Brain microvascular endothelial cell (primary cell): ENCODE measurements at regions not wholly inside any gene's neighbourhood (a gene's known extent, or its start where the extent isn't known, plus 50 kb on each side); places are given as distances from the start of the nearest gene placed in this dataset.
A peak's percentile ranks its signal among the peaks of the same experiment; 100 is the strongest.

Experiments used
- DNase-seq: peaks from one replicate; pipeline ENCODE4 v3.0.0-alpha.2; 2020
- H3K27ac ChIP-seq: fragments of 250-450 bp; sonication (Bioruptor Pico); 2 replicates; pipeline ENCODE4 v1.5.1; 2020; ENCODE audit warnings: mild to moderate bottlenecking, moderate library complexity
- H3K27me3 ChIP-seq: fragments of 250-450 bp; sonication (Bioruptor Pico); replicated peaks from 2 replicates; pipeline ENCODE4 v1.5.1; 2020; ENCODE audit warnings: mild to moderate bottlenecking
- H3K36me3 ChIP-seq: fragments of 250-450 bp; sonication (Bioruptor Pico); replicated peaks from 2 replicates; pipeline ENCODE4 v1.5.1; 2020; ENCODE audit warnings: mild to moderate bottlenecking
- H3K4me3 ChIP-seq: 2 replicates; pipeline ENCODE4 v1.5.1; 2011; ENCODE audit warnings: low read depth, mild to moderate bottlenecking, control low read depth, low read length, moderate library complexity
- in situ Hi-C: cut with HindIII; loops from 2 replicates; pipeline ENCODE4 v1.10.0; 2017; ENCODE audit warnings: low sequenced_read_pairs, low pct_ligation_motif_present
- TF ChIP-seq, protein P1 (sequence below): IDR thresholded peaks from 2 replicates; pipeline ENCODE4 v1.5.1; 2011; ENCODE audit warnings: low read depth, mild to moderate bottlenecking, moderate library complexity, low read length, control low read depth, inconsistent platforms; ENCODE audit errors: missing control alignments

DNA sequence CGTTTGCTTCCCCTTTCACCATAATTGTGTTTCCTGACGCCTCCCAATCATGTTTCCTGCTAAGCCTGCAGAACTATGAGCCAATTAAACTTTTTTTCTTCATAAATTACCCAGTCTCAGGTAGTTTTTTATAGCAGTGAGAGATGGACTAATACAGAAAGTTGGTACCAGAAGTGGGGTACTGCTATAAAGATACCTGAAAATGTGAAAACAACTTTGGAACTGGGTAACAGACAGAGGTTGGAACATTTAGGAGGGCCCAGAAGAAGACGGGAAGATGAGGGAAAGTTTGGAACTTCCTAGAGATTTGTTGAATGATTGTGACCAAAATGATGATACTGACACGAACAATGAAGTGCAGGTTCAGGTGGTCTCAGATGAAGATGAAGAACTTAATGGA is 1058.6 kb upstream of the CITED2 start:
- H3K36me3 ChIP-seq = no peaks in the 10 kb centered on the region
- in situ Hi-C loops = no loop called here

DNA sequence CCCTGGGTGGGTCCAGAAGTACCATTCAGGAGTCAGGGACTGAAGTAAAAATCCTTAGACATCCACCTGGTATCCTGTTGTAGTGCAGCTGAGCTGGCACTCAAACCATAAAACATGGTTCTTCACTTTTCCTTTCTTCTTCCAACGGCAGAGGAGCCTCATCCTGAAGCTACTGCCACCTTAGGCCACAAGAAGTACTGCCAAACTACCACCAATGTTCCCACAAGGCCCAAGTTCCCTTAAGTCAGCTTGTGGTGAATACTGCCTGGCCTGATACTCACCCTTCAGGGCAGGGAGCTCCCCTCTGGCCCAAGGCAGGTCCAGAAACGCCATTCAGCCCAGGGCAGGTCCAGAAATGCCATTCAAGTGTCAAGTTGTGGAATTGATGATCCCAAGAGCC is 1053.4 kb upstream of the CITED2 start:
- no peak overlapping the region for H3K4me3 ChIP-seq
- in situ Hi-C loops = no loop called here

More for the DNA sequence above, 1058.6 kb upstream of the CITED2 start:
- H3K4me3 ChIP-seq = no peak overlapping the region
- H3K27me3 ChIP-seq = no peaks in the 10 kb centered on the region
- TF ChIP-seq, protein P1, sequence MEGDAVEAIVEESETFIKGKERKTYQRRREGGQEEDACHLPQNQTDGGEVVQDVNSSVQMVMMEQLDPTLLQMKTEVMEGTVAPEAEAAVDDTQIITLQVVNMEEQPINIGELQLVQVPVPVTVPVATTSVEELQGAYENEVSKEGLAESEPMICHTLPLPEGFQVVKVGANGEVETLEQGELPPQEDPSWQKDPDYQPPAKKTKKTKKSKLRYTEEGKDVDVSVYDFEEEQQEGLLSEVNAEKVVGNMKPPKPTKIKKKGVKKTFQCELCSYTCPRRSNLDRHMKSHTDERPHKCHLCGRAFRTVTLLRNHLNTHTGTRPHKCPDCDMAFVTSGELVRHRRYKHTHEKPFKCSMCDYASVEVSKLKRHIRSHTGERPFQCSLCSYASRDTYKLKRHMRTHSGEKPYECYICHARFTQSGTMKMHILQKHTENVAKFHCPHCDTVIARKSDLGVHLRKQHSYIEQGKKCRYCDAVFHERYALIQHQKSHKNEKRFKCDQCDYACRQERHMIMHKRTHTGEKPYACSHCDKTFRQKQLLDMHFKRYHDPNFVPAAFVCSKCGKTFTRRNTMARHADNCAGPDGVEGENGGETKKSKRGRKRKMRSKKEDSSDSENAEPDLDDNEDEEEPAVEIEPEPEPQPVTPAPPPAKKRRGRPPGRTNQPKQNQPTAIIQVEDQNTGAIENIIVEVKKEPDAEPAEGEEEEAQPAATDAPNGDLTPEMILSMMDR = no peak
- no peak for DNase-seq
- H3K27ac ChIP-seq = no peak overlapping the region

GRCh38 chr6:140414966-140415620 is 1040.6 kb upstream of the CITED2 start:
- Histone ChIP-seq H3K36me3 (no peaks in the 10 kb centered on the region), H3K27ac (no peak overlapping the region), H3K27me3 (no peaks in the 10 kb centered on the region), H3K4me3 (no peak overlapping the region)
- in situ Hi-C loops = no loop called here
- DNase-seq = no peak
- TF ChIP-seq, protein P1 = no peak

More for the DNA sequence above, 1053.4 kb upstream of the CITED2 start:
- no peak for DNase-seq
- TF ChIP-seq, protein P1 = peak; percentile 13
- no peaks in the 10 kb centered on the region for H3K36me3 ChIP-seq
- no peaks in the 10 kb centered on the region for H3K27me3 ChIP-seq
- no peak overlapping the region for H3K27ac ChIP-seq

- Histone ChIP-seq H3K4me3 (no peak overlapping the region), H3K36me3 (no peaks in the 10 kb centered on the region), H3K27me3 (no peaks in the 10 kb centered on the region), H3K27ac (no peak overlapping the region)
- in situ Hi-C loops = no loop called here
- no peak for DNase-seq
- TF ChIP-seq, protein P1 = no peak
These were observed 1028.6 kb upstream of the CITED2 start for GRCh38 chr6:140403020-140403419.

DNA sequence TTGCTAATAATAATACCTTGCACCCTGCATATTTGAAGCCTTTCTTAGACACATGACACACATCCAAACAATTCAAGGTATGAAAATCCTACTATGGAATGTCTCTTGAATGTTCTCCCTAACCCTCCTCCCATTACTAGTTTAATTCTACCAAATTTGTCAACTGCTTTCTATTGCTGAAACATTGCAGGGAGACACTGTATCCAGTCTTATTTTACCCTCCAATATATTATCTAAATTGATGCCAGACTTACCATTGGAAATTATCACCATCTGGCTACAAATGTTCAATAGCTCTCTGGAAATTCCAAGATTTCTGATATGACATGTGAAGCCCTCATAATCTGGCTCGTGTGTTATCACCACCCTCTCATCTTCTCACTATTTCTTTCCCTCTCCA is 1027.3 kb upstream of the CITED2 start:
- no peak for DNase-seq
- H3K36me3 ChIP-seq = no peaks in the 10 kb centered on the region
- in situ Hi-C loops = no loop called here
- no peak overlapping the region for H3K27ac ChIP-seq
- H3K4me3 ChIP-seq = no peak overlapping the region
- no peaks in the 10 kb centered on the region for H3K27me3 ChIP-seq
- TF ChIP-seq, protein P1 = no peak

DNA sequence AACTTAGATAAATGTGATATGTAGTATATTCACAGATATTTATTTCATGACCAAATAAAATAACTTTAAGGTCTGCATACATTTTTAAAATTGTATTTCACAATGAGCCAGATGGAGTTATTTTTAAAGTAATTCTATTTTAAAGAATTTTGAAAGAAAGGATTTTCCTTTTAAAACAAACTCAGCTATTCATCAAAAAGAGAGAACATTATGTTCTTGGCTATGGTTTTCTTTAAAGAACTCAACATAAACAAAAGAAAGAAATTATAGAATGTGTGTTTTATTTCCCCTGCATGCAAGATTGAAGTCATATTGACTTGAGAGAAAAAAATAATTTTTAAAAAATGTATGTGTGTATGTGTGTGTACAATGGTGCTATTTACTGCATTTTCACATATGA is 1023.6 kb upstream of the CITED2 start:
- TF ChIP-seq, protein P1 = no peak
- no peak overlapping the region for H3K27ac ChIP-seq
- H3K4me3 ChIP-seq = no peak overlapping the region
- no peak for DNase-seq
- in situ Hi-C loops = no loop called here
- no peaks in the 10 kb centered on the region for H3K36me3 ChIP-seq
- H3K27me3 ChIP-seq = no peaks in the 10 kb centered on the region
